HCT116 (cell line): ENCODE measurements at regions not wholly inside any gene's neighbourhood (a gene's known extent, or its start where the extent isn't known, plus 50 kb on each side); places are given as distances from the start of the nearest gene placed in this dataset.

Experiments used
- ATAC-seq: fragments of 200-7000 bp; cut with Tn5 transposase; 2 replicates; pipeline ENCODE4 v1.9.1; 2020; ENCODE audit warnings: mild to moderate bottlenecking, moderate library complexity
- BruUV-seq: library from RNA; stranded (reverse); fragments of 400-500 nt; replicated peaks from 2 replicates; lab custom pipeline; 2021; lab: Mats Ljungman, UMichigan
- CTCF ChIA-PET: fragments of 300-600 bp; sonication (Branson Sonifier 250); formaldehyde crosslinking; loops from one replicate; lab custom pipeline; 2021; ENCODE audit warnings: antibody characterized with exemption; lab: Charles Lee
- POLR2A ChIA-PET: fragments of 300-600, 350-600 bp; sonication (Branson Sonifier 250); formaldehyde crosslinking; loops from one replicate; lab custom pipeline; 2021; ENCODE audit warnings: antibody characterized with exemption; lab: Charles Lee
- RAD21 ChIA-PET, 2 experiments: fragments of 300-600 bp; sonication (Branson Sonifier 250); formaldehyde crosslinking; loops; one replicate each; lab custom pipeline; 2023; ENCODE audit warnings: low total read pairs in 2 of 2; ENCODE audit not compliant: uncharacterized antibody in 2 of 2, unreplicated experiment in 2 of 2, low non-redundant PET in 1 of 2; lab: Charles Lee
- DNase-seq: peaks from one replicate; pipeline ENCODE4 v3.0.0-alpha.2; 2010; ENCODE audit warnings: low read depth, low spot score
- H2AFZ ChIP-seq: fragments of 200-600 bp; shearing (Covaris generic), sonication (generic); 2 replicates; pipeline ENCODE4 v1.6.1; 2017; ENCODE audit warnings: low read depth, mixed run types, mixed read lengths, antibody characterized with exemption, low read length; ENCODE audit not compliant: poor library complexity, severe bottlenecking
- H3K27ac ChIP-seq: 2 replicates; pipeline ENCODE4 v1.5.1; 2012; ENCODE audit warnings: low read depth, low read length
- H3K27me3 ChIP-seq: fragments of 200-600 bp; sonication (generic); 2 replicates; pipeline ENCODE4 v1.6.1; 2016; ENCODE audit warnings: mixed run types, low read length, mixed read lengths; ENCODE audit not compliant: insufficient read depth
- H3K36me3 ChIP-seq, 2 experiments: fragments of 200-500 bp in 1 of 2; fragments of 200-600 bp in 1 of 2; sonication (Bioruptor generic) in 1 of 2; sonication (generic) in 1 of 2; 2 replicates each; pipeline versions ENCODE4 v1.5.1 to v1.6.1; 2014 to 2016; ENCODE audit warnings: low read length in 2 of 2, inconsistent platforms in 1 of 2, mixed read lengths in 1 of 2, mixed run types in 1 of 2; ENCODE audit not compliant: insufficient read depth in 2 of 2, control insufficient read depth in 1 of 2
- H3K4me1 ChIP-seq, 2 experiments: fragments of 200-600 bp in 1 of 2; sonication (generic) in 1 of 2; 2 replicates each; pipeline versions ENCODE4 v1.5.1 to v1.6.1; 2012 to 2017; ENCODE audit warnings: low read length in 2 of 2, inconsistent platforms in 1 of 2, mild to moderate bottlenecking in 1 of 2, mixed read lengths in 1 of 2, mixed run types in 1 of 2, moderate library complexity in 1 of 2; ENCODE audit not compliant: insufficient read depth in 2 of 2, control insufficient read depth in 1 of 2
- H3K4me2 ChIP-seq: fragments of 200-600 bp; sonication (generic); 2 replicates; pipeline ENCODE4 v1.6.1; 2017; ENCODE audit warnings: mixed run types, low read length, mixed read lengths
- H3K4me3 ChIP-seq, 2 experiments: fragments of 200-600 bp in 1 of 2; sonication (generic) in 1 of 2; replicated peaks in 1 of 2; 2 replicates each; pipeline ENCODE4 v1.5.1; 2011 to 2016; ENCODE audit warnings: low read length in 2 of 2, control low read depth in 1 of 2, low read depth in 1 of 2, mild to moderate bottlenecking in 1 of 2, mixed read lengths in 1 of 2, mixed run types in 1 of 2
- H3K79me2 ChIP-seq: fragments of 200-600 bp; sonication (generic); 2 replicates; pipeline ENCODE4 v1.6.1; 2017; ENCODE audit warnings: mild to moderate bottlenecking, mixed run types, low read length, moderate library complexity, mixed read lengths; ENCODE audit not compliant: insufficient read depth
- H3K9ac ChIP-seq: fragments of 200-600 bp; sonication (generic); 2 replicates; pipeline ENCODE4 v1.6.1; 2016; ENCODE audit warnings: low read length, mixed read lengths
- H3K9me2 ChIP-seq: fragments of 200-600 bp; sonication (generic), shearing (Covaris generic); 2 replicates; pipeline ENCODE4 v1.6.1; 2017; ENCODE audit warnings: mixed run types, mild to moderate bottlenecking, moderate library complexity; ENCODE audit not compliant: insufficient read depth
- H3K9me3 ChIP-seq, 2 experiments: fragments of 200-500 bp in 1 of 2; fragments of 200-600 bp in 1 of 2; sonication (Bioruptor generic) in 1 of 2; sonication (generic) in 1 of 2; 2 replicates each; pipeline ENCODE4 v1.6.1; 2014 to 2017; ENCODE audit warnings: low read length in 2 of 2, mixed read lengths in 2 of 2, inconsistent platforms in 1 of 2, low read depth in 1 of 2, mild to moderate bottlenecking in 1 of 2, mixed run types in 1 of 2, moderate library complexity in 1 of 2; ENCODE audit not compliant: control insufficient read depth in 1 of 2, insufficient read depth in 1 of 2
- H4K20me1 ChIP-seq: fragments of 200-600 bp; sonication (generic), shearing (Covaris generic); 2 replicates; pipeline ENCODE4 v1.6.1; 2017; ENCODE audit warnings: mixed run types, mild to moderate bottlenecking, moderate library complexity; ENCODE audit not compliant: insufficient read depth
- CEBPB ChIP-seq: IDR thresholded peaks from 2 replicates; pipeline ENCODE4 v1.6.1; 2012; ENCODE audit warnings: low read depth
- JUND ChIP-seq: IDR thresholded peaks from 2 replicates; pipeline ENCODE4 v1.6.1; 2012
- POLR2A ChIP-seq: IDR thresholded peaks from 2 replicates; pipeline ENCODE4 v1.7.0; 2011; ENCODE audit warnings: borderline replicate concordance; ENCODE audit not compliant: insufficient read depth, insufficient read length; ENCODE audit errors: extremely low read depth
- SP1 ChIP-seq: IDR thresholded peaks from 2 replicates; pipeline ENCODE4 v1.6.1; 2012; ENCODE audit warnings: low read depth
- SRF ChIP-seq: IDR thresholded peaks from 2 replicates; pipeline ENCODE4 v1.6.1; 2012; ENCODE audit warnings: low read depth
- ZFX ChIP-seq: fragments of 450-650 bp; IDR thresholded peaks from 2 replicates; pipeline ENCODE4 v1.6.1; 2017
- intact Hi-C: fragments of 100-400 bp; cut with micrococcal nuclease; formaldehyde crosslinking; loops from 2 replicates; pipeline ENCODE4 v1.10.0; 2022
- TF ChIP-seq, protein P1 (sequence below): IDR thresholded peaks from 2 replicates; pipeline ENCODE4 v1.6.1; 2012
- TF ChIP-seq, protein P2 (sequence below): IDR thresholded peaks from 2 replicates; pipeline ENCODE4 v1.6.1; 2012
- TF ChIP-seq, protein P3 (sequence below): IDR thresholded peaks from 2 replicates; pipeline ENCODE4 v1.6.1; 2011; ENCODE audit warnings: mild to moderate bottlenecking, low read length, moderate library complexity; ENCODE audit not compliant: insufficient replicate concordance; ENCODE audit errors: extremely low read depth
- TF ChIP-seq, protein P4 (sequence below), 3 experiments: fragments of 200-600 bp in 1 of 3; sonication (generic) in 1 of 3; IDR thresholded peaks in 2 of 3; conservative IDR thresholded peaks in 1 of 3; 2 replicates each; pipeline ENCODE4 v1.5.1; 2012 to 2017; ENCODE audit warnings: low read depth in 2 of 3, low read length in 2 of 3, antibody characterized with exemption in 1 of 3, borderline replicate concordance in 1 of 3, control low read depth in 1 of 3, mild to moderate bottlenecking in 1 of 3, mixed read lengths in 1 of 3, mixed run types in 1 of 3, moderate library complexity in 1 of 3; ENCODE audit not compliant: insufficient read depth in 1 of 3

DNA sequence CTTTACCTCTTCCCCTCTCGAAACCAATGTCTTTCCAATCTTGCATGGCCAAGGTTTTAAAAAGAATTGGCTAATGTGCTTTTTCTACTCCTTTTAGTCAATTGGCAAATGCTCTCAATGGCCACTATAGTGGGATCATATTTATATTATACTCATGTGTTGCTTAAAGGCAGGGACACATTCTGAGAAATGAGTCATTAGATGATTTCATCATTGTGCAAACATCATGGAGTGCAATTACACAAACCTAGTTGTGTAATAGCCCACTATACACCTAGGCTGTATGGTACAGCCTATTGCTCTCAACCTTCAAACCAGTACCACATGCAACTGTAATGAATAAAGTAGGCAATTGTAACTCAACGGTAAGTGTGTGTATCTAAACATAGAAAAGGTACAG, 180.9 kb downstream of the HS3ST3A1 start (continued):
- no peak for TF ChIP-seq SRF

DNA sequence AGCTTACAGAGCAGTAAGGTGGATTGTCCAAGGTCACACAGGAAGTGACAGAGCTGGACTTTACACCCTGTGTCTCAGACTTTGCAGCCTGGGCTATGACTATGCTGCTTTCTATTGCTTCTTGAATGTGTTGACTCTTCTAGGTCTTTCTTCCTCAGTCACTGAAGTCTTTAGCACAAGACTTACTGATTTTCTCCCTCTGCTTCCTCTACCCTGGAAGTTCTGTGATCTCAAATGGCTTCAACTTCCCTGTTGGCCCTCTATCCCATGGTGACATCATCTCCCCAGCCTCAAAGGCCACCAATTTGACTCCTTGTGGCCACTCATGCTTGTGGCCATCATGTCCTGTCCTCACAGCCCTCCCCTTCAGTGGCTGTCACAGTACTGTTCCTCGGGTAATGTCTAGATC, 181.3 kb downstream of the HS3ST3A1 start:
- ChIA-PET POLR2A (no interaction called here), CTCF (no interaction called here), RAD21 (no interaction called here)
- no peak overlapping the region for H3K9ac ChIP-seq
- no peak overlapping the region for H2AFZ ChIP-seq
- DNase-seq = no peak
- H3K27ac ChIP-seq = no peak overlapping the region
- H4K20me1 ChIP-seq = no peaks in the 10 kb centered on the region
- no peaks in the 10 kb centered on the region for H3K9me2 ChIP-seq
- H3K27me3 ChIP-seq = no peaks in the 10 kb centered on the region
- H3K9me3 ChIP-seq = no peaks in the 10 kb centered on the region
- no peak for ATAC-seq
- intact Hi-C loops = no loop called here
- H3K79me2 ChIP-seq = no peaks in the 10 kb centered on the region
- peaks cover 8 to 19% of the 10 kb centered on the region in 2 experiments for H3K4me1 ChIP-seq
- no peak overlapping the region for H3K4me3 ChIP-seq
- peak overlapping the region; percentile 26; the same call in 1 of the 2 replicates for H3K4me2 ChIP-seq
- TF ChIP-seq JUND = no peak
- TF ChIP-seq, protein P1, sequence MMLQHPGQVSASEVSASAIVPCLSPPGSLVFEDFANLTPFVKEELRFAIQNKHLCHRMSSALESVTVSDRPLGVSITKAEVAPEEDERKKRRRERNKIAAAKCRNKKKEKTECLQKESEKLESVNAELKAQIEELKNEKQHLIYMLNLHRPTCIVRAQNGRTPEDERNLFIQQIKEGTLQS = no peak
- TF ChIP-seq ZFX = no peak
- no peak for TF ChIP-seq CEBPB
- TF ChIP-seq, protein P2, sequence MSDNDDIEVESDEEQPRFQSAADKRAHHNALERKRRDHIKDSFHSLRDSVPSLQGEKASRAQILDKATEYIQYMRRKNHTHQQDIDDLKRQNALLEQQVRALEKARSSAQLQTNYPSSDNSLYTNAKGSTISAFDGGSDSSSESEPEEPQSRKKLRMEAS = no peak
- H3K36me3 ChIP-seq = no peaks in the 10 kb centered on the region
- no TSS peak for BruUV-seq

DNA sequence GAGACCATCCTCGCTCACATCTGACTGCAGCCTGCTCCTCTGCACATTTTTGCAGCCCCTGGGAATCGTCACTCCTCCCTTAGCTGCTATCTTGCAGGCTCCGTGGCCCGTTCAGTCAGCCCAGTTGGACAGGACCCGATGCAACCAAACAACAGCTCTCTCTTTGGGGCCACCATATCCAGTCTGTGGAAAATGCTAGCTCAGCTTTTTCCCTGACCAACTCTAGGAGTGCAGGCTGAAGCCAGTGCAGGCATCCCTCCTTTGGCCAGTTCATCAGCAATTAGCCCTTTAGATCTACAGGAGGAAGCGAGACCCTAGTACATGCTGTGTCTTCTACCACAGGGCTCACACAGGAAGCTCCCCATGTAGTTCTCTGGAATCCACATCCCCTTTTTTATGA, 182.1 kb downstream of the HS3ST3A1 start:
- Histone ChIP-seq H4K20me1 (no peaks in the 10 kb centered on the region), H2AFZ (no peak overlapping the region), H3K9me2 (no peaks in the 10 kb centered on the region), H3K4me2 (no peak overlapping the region), H3K79me2 (no peaks in the 10 kb centered on the region), H3K4me1 (peaks cover 8 to 19% of the 10 kb centered on the region in 2 experiments), H3K4me3 (no peak overlapping the region), H3K9me3 (no peaks in the 10 kb centered on the region), H3K9ac (no peak overlapping the region), H3K27ac (no peak overlapping the region), H3K27me3 (no peaks in the 10 kb centered on the region), H3K36me3 (no peaks in the 10 kb centered on the region)
- ChIA-PET RAD21 (no interaction called here), POLR2A (no interaction called here), CTCF (no interaction called here)
- no peak for ATAC-seq
- intact Hi-C loops = no loop called here
- BruUV-seq = no TSS peak
- no peak for DNase-seq
- no peak for TF ChIP-seq POLR2A
- TF ChIP-seq, protein P3, sequence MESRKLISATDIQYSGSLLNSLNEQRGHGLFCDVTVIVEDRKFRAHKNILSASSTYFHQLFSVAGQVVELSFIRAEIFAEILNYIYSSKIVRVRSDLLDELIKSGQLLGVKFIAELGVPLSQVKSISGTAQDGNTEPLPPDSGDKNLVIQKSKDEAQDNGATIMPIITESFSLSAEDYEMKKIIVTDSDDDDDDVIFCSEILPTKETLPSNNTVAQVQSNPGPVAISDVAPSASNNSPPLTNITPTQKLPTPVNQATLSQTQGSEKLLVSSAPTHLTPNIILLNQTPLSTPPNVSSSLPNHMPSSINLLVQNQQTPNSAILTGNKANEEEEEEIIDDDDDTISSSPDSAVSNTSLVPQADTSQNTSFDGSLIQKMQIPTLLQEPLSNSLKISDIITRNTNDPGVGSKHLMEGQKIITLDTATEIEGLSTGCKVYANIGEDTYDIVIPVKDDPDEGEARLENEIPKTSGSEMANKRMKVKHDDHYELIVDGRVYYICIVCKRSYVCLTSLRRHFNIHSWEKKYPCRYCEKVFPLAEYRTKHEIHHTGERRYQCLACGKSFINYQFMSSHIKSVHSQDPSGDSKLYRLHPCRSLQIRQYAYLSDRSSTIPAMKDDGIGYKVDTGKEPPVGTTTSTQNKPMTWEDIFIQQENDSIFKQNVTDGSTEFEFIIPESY = no peak
- TF ChIP-seq ZFX = no peak
- TF ChIP-seq, protein P4, sequence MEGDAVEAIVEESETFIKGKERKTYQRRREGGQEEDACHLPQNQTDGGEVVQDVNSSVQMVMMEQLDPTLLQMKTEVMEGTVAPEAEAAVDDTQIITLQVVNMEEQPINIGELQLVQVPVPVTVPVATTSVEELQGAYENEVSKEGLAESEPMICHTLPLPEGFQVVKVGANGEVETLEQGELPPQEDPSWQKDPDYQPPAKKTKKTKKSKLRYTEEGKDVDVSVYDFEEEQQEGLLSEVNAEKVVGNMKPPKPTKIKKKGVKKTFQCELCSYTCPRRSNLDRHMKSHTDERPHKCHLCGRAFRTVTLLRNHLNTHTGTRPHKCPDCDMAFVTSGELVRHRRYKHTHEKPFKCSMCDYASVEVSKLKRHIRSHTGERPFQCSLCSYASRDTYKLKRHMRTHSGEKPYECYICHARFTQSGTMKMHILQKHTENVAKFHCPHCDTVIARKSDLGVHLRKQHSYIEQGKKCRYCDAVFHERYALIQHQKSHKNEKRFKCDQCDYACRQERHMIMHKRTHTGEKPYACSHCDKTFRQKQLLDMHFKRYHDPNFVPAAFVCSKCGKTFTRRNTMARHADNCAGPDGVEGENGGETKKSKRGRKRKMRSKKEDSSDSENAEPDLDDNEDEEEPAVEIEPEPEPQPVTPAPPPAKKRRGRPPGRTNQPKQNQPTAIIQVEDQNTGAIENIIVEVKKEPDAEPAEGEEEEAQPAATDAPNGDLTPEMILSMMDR (IDR thresholded peaks at IDR 0.05 in 2 of 3, conservative IDR thresholded peaks at IDR 0.05 in 1 of 3; ENCODE audit: borderline replicate concordance in 1 of 3, insufficient read depth in 1 of 3, low read depth in 2 of 3, low read length in 2 of 3) = no peak
- no peak for TF ChIP-seq SP1
